ENCODE measurements at regions not wholly inside any gene's neighbourhood (a gene's known extent, or its start where the extent isn't known, plus 50 kb on each side); places are given as distances from the start of the nearest gene placed in this dataset.

DNA sequence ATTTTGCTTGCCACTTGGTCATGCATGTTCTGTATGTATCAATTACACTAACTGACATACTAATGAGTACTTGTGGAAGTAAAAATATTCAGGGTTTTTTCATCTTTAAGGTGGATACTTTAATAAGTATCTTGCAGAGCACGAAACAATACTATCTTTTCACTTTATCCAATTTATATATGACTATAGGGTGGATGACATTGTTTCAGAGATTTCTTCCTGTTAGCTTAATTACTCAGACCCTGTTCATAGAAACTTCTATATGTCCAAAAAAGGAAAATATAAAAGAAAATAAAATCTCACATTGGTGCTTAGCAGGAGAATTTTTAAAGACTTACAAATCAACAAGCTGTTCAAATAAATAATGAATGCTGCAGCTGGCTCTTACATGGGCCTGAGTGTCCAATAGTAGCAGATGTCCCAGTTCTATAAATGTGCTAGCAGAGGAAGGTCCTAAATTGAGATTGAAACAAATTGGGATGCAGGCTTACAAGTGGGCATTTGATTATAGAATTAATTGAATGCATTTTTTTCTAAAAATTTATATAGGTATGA lies 91.5 kb upstream of the THSD7A start:
- H3K27me3 ChIP-seq (ENCODE audit: control insufficient read depth, insufficient read depth, low read length) = no peaks in the 10 kb centered on the region
- DNase-seq (ENCODE audit: low read depth) = no peak
- H3K4me3 ChIP-seq (ENCODE audit: low read depth, low read length) = no peak overlapping the region
- H3K36me3 ChIP-seq (ENCODE audit: control insufficient read depth, insufficient read depth, low read length) = no peaks in the 10 kb centered on the region
- TF ChIP-seq CTCF (IDR thresholded peaks at IDR 0.05; ENCODE audit: insufficient read depth, low read length, poor library complexity, severe bottlenecking) = no peak

- Histone ChIP-seq H3K36me3 (ENCODE audit: control insufficient read depth, insufficient read depth, low read length) (no peaks in the 10 kb centered on the region), H3K27me3 (ENCODE audit: control insufficient read depth, insufficient read depth, low read length) (no peaks in the 10 kb centered on the region), H3K4me3 (ENCODE audit: low read depth, low read length) (no peak overlapping the region)
- no peak for TF ChIP-seq CTCF (IDR thresholded peaks at IDR 0.05; ENCODE audit: insufficient read depth, low read length, poor library complexity, severe bottlenecking)
- no peak for DNase-seq (ENCODE audit: low read depth)
These were observed 99.3 kb upstream of the THSD7A start for GRCh38 chr7:11931307-11931706.

DNA sequence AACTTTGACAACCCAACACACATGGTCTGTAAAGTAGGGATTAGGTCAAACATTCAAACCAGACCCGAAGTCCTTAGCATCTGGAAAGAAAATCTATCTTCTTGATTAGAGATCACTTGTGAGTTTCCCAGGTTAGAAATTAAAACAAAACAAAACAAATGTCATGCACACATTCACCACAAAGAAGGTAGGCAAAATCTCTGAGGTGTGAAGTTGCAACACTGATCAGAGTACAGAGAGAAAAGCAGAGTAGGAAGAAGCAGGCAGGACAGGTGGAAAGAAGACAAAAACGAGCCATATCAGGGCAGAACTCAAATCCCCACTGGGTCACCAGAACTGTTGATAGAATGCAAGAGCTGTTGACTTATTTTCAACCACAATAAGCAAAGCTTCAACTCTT lies 102.8 kb upstream of the THSD7A start:
- H3K36me3 ChIP-seq (ENCODE audit: control insufficient read depth, insufficient read depth, low read length) = no peaks in the 10 kb centered on the region
- H3K4me3 ChIP-seq (ENCODE audit: low read depth, low read length) = no peak overlapping the region
- TF ChIP-seq CTCF (IDR thresholded peaks at IDR 0.05; ENCODE audit: insufficient read depth, low read length, poor library complexity, severe bottlenecking) = no peak
- H3K27me3 ChIP-seq (ENCODE audit: control insufficient read depth, insufficient read depth, low read length) = no peaks in the 10 kb centered on the region
- no peak for DNase-seq (ENCODE audit: low read depth)

- no peak for TF ChIP-seq CTCF (IDR thresholded peaks at IDR 0.05; ENCODE audit: insufficient read depth, low read length, poor library complexity, severe bottlenecking)
- no peaks in the 10 kb centered on the region for H3K36me3 ChIP-seq (ENCODE audit: control insufficient read depth, insufficient read depth, low read length)
- no peak for DNase-seq (ENCODE audit: low read depth)
- H3K4me3 ChIP-seq (ENCODE audit: low read depth, low read length) = no peak overlapping the region
- no peaks in the 10 kb centered on the region for H3K27me3 ChIP-seq (ENCODE audit: control insufficient read depth, insufficient read depth, low read length)
These were observed 103.9 kb upstream of the THSD7A start for GRCh38 chr7:11935905-11936304.

DNA sequence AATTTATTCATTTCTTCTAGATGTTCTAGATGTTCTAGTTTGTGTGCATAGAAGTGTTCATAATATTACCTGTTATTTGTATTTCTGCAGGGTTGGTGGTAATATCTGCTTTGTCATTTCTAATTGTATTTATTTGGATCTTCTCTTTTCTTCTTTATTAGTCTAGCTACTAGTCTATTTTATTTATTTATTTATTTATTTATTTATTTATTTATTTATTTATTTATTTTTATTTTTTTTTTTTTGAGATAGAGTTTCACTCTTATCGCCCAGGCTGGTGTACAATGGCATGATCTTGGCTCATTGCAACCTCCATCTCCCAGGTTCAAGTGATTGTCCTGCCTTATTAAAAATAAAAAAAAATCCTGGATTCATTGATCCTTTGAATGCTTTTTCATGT lies 114.8 kb upstream of the THSD7A start:
- TF ChIP-seq CTCF (IDR thresholded peaks at IDR 0.05; ENCODE audit: insufficient read depth, low read length, poor library complexity, severe bottlenecking) = no peak
- no peak overlapping the region for H3K4me3 ChIP-seq (ENCODE audit: low read depth, low read length)
- no peaks in the 10 kb centered on the region for H3K36me3 ChIP-seq (ENCODE audit: control insufficient read depth, insufficient read depth, low read length)
- H3K27me3 ChIP-seq (ENCODE audit: control insufficient read depth, insufficient read depth, low read length) = no peaks in the 10 kb centered on the region
- no peak for DNase-seq (ENCODE audit: low read depth)

DNA sequence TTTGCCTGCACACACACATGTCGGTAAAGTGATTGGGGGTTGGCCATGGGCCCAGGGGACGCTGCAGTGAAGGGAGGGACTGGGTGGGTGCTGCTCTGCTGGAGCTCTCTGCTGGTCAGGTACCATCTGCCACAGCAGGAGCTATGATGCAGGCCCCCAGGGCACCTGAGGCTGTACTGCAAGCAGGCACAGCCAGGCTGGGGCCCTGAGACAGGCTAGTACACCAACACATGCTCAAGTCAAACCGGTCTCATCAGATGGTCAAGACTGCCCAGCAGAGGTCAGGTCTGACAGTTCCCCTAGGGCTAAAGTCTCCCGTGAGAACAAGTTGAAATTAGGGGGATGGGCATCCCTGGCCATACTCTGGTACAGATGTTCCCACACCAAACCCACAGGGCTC lies 118.3 kb upstream of the THSD7A start:
- no peak for TF ChIP-seq CTCF (IDR thresholded peaks at IDR 0.05; ENCODE audit: insufficient read depth, low read length, poor library complexity, severe bottlenecking)
- Histone ChIP-seq H3K27me3 (ENCODE audit: control insufficient read depth, insufficient read depth, low read length) (no peaks in the 10 kb centered on the region), H3K4me3 (ENCODE audit: low read depth, low read length) (no peak overlapping the region), H3K36me3 (ENCODE audit: control insufficient read depth, insufficient read depth, low read length) (no peaks in the 10 kb centered on the region)
- no peak for DNase-seq (ENCODE audit: low read depth)

All from kidney epithelial cell (primary cell).